ENCODE measurements at regions not wholly inside any gene's neighbourhood (a gene's known extent, or its start where the extent isn't known, plus 50 kb on each side); places are given as distances from the start of the nearest gene placed in this dataset.

DNA sequence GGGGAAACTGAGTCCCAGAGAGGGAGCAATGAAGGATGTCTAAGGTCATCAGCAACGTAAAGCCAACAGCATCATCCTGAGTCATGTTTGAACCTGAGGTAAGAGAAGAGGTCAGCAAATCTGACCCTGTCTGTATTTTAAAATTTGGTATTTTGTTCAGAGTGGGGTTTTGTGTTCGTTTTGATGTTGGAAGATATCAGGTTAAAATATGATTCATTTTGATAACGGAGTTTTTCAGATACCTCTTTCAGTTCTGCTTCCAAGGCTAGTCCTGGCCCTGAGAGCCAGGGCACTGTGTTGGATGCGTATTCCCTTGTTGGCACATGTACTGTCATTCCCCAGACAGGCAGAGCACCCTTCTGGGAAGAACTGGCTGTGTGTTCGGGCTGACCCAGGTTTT is 291.0 kb downstream of the NSG2 start:
- TF ChIP-seq, protein P1, sequence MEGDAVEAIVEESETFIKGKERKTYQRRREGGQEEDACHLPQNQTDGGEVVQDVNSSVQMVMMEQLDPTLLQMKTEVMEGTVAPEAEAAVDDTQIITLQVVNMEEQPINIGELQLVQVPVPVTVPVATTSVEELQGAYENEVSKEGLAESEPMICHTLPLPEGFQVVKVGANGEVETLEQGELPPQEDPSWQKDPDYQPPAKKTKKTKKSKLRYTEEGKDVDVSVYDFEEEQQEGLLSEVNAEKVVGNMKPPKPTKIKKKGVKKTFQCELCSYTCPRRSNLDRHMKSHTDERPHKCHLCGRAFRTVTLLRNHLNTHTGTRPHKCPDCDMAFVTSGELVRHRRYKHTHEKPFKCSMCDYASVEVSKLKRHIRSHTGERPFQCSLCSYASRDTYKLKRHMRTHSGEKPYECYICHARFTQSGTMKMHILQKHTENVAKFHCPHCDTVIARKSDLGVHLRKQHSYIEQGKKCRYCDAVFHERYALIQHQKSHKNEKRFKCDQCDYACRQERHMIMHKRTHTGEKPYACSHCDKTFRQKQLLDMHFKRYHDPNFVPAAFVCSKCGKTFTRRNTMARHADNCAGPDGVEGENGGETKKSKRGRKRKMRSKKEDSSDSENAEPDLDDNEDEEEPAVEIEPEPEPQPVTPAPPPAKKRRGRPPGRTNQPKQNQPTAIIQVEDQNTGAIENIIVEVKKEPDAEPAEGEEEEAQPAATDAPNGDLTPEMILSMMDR (IDR thresholded peaks at IDR 0.05 in 8 of 11, conservative IDR thresholded peaks at IDR 0.05 in 3 of 11), result no peak
- TF ChIP-seq POLR2A (IDR thresholded peaks at IDR 0.05), result no peak
